ENCODE measurements at regions not wholly inside any gene's neighbourhood (a gene's known extent, or its start where the extent isn't known, plus 50 kb on each side); places are given as distances from the start of the nearest gene placed in this dataset.

- TF ChIP-seq POLR2AphosphoS5 (IDR thresholded peaks at IDR 0.05; ENCODE audit: low read depth, low read length), result no peak
- no peak for TF ChIP-seq SIN3A (IDR thresholded peaks at IDR 0.05; ENCODE audit: borderline replicate concordance, insufficient read depth, low read length)
- no peak for TF ChIP-seq TAF1 (IDR thresholded peaks at IDR 0.05; ENCODE audit: borderline replicate concordance, insufficient read depth, low read length)
Measured at GRCh38 chr4:18463987-18464559, 442.5 kb upstream of the LCORL start.

All from PFSK-1 (cell line).